A549 (cell line): ENCODE measurements at regions not wholly inside any gene's neighbourhood (a gene's known extent, or its start where the extent isn't known, plus 50 kb on each side); places are given as distances from the start of the nearest gene placed in this dataset.

Experiments used
- ATAC-seq, 2 experiments: fragments of 200-7000 bp in 1 of 2; fragments of >200 bp in 1 of 2; cut with Nextera tagmentation in 1 of 2; cut with Tn5 transposase in 1 of 2; 3 replicates each; pipeline versions ENCODE4 v1.8.0 to v1.9.1; 2018 to 2020; ENCODE audit warnings: mild to moderate bottlenecking in 1 of 2, moderate library complexity in 1 of 2
- CTCF ChIA-PET: fragments of 300-600 bp; sonication (Branson Sonifier 250); formaldehyde crosslinking; extraction: SDS; loops from one replicate; lab custom pipeline; 2021; ENCODE audit warnings: antibody characterized with exemption, inconsistent platforms; lab: Yijun Ruan, JAX
- POLR2A ChIA-PET: fragments of 350-600 bp; formaldehyde crosslinking; extraction: SDS; loops from one replicate; lab custom pipeline; 2021; ENCODE audit warnings: antibody characterized with exemption, inconsistent platforms; lab: Yijun Ruan, JAX
- DNase-seq, 2 experiments: peaks; one replicate each; pipeline versions ENCODE4 v3.0.0 to v3.0.0-alpha.2; 2011 to 2016; ENCODE audit warnings: low read depth in 1 of 2, low spot score in 1 of 2
- FAIRE-seq: peaks from 2 replicates; lab custom pipeline; 2011; peaks lifted over from hg19 to GRCh38; lab: Jason Lieb, UNC
- H3K27ac ChIP-seq, 2 experiments: fragments of >200 bp; sonication (Bioruptor Twin); formaldehyde crosslinking; 3 replicates each; pipeline ENCODE4 v1.5.1; 2016 to 2017
- H3K4me1 ChIP-seq: fragments of >200 bp; sonication (Bioruptor Twin); formaldehyde crosslinking; 3 replicates; pipeline ENCODE4 v1.6.1; 2016
- H3K4me2 ChIP-seq: fragments of >200 bp; sonication (Bioruptor Twin); formaldehyde crosslinking; 3 replicates; pipeline ENCODE4 v1.6.1; 2016
- H3K4me3 ChIP-seq: fragments of >200 bp; sonication (Bioruptor Twin); formaldehyde crosslinking; 3 replicates; pipeline ENCODE4 v1.5.1; 2016
- H3K9me3 ChIP-seq: fragments of >200 bp; sonication (Bioruptor Twin); formaldehyde crosslinking; 3 replicates; pipeline ENCODE4 v1.6.1; 2016
- CBX8 ChIP-seq: fragments of 200-600 bp; sonication (generic); IDR thresholded peaks from 2 replicates; pipeline ENCODE4 v1.6.1; 2016
- CEBPB ChIP-seq, 2 experiments: fragments of >200 bp in 1 of 2; sonication (Bioruptor Twin) in 1 of 2; formaldehyde crosslinking in 1 of 2; IDR thresholded peaks; 2 replicates each; pipeline ENCODE4 v1.6.1; 2012 to 2016
- CHD2 ChIP-seq: fragments of 150-350 bp; IDR thresholded peaks from 2 replicates; pipeline ENCODE4 v1.6.1; 2014; ENCODE audit warnings: low read length; ENCODE audit not compliant: partially characterized antibody
- CTCF ChIP-seq: fragments of >200 bp; sonication (Bioruptor Twin); formaldehyde crosslinking; IDR thresholded peaks from 3 replicates; pipeline ENCODE4 v1.5.1; 2016
- EHMT2 ChIP-seq: fragments of 200-600 bp; sonication (generic); IDR thresholded peaks from 2 replicates; pipeline ENCODE4 v1.6.1; 2016; ENCODE audit warnings: antibody characterized with exemption, low read depth, mild to moderate bottlenecking, moderate library complexity
- ELK1 ChIP-seq: fragments of 150-350 bp; IDR thresholded peaks from 2 replicates; pipeline ENCODE4 v1.6.1; 2014; ENCODE audit warnings: low read depth, mild to moderate bottlenecking, low read length
- HDAC2 ChIP-seq: fragments of 200-600 bp; sonication (generic); IDR thresholded peaks from 2 replicates; pipeline ENCODE4 v1.6.1; 2016
- HES2 ChIP-seq: fragments of >200 bp; sonication (Bioruptor Twin); formaldehyde crosslinking; IDR thresholded peaks from 2 replicates; pipeline ENCODE4 v1.6.1; 2016
- HOXA7 ChIP-seq: fragments of 250-450 bp; sonication (Bioruptor Pico); IDR thresholded peaks from 2 replicates; pipeline ENCODE4 v1.5.0; 2020; ENCODE audit warnings: mild to moderate bottlenecking, moderate library complexity
- HOXB5 ChIP-seq: fragments of 250-450 bp; sonication (Bioruptor Pico); IDR thresholded peaks from 2 replicates; pipeline ENCODE4 v1.5.0; 2020; ENCODE audit warnings: mild to moderate bottlenecking, moderate library complexity
- JUNB ChIP-seq: fragments of >200 bp; sonication (Bioruptor Twin); formaldehyde crosslinking; IDR thresholded peaks from 2 replicates; pipeline ENCODE4 v1.6.1; 2016
- KDM5A ChIP-seq: fragments of 200-600 bp; sonication (generic); IDR thresholded peaks from 2 replicates; pipeline ENCODE4 v1.6.1; 2016; ENCODE audit warnings: antibody characterized with exemption, mild to moderate bottlenecking
- MAFK ChIP-seq: fragments of 450-650 bp; IDR thresholded peaks from 2 replicates; pipeline ENCODE4 v1.6.1; 2014; ENCODE audit not compliant: partially characterized antibody
- MYC ChIP-seq: IDR thresholded peaks from 2 replicates; pipeline ENCODE4 v1.6.1; 2012; ENCODE audit warnings: mild to moderate bottlenecking, inconsistent platforms, low read length, improper control_type of control experiment, borderline replicate concordance
- PBX3 ChIP-seq: IDR thresholded peaks from 2 replicates; pipeline ENCODE4 v1.6.1; 2012
- PHF8 ChIP-seq: fragments of 200-600 bp; sonication (generic); IDR thresholded peaks from 2 replicates; pipeline ENCODE4 v1.6.1; 2016; ENCODE audit warnings: low read depth, mild to moderate bottlenecking, antibody characterized with exemption, moderate library complexity, borderline replicate concordance
- RARB ChIP-seq: fragments of 250-450 bp; sonication (Bioruptor Pico); IDR thresholded peaks from 2 replicates; pipeline ENCODE4 v1.8.0; 2021; ENCODE audit warnings: mild to moderate bottlenecking, moderate library complexity
- REST ChIP-seq: fragments of 200-600 bp; sonication (generic); IDR thresholded peaks from 2 replicates; pipeline ENCODE4 v1.6.1; 2016; ENCODE audit warnings: antibody characterized with exemption, mild to moderate bottlenecking, moderate library complexity
- SMC3 ChIP-seq: fragments of >200 bp; sonication (Bioruptor Twin); formaldehyde crosslinking; IDR thresholded peaks from 3 replicates; pipeline ENCODE4 v1.6.1; 2018; ENCODE audit warnings: inconsistent platforms
- ZFP36 ChIP-seq: fragments of 450-650 bp; IDR thresholded peaks from 2 replicates; pipeline ENCODE4 v1.6.1; 2014; ENCODE audit warnings: borderline replicate concordance; ENCODE audit not compliant: partially characterized antibody
- WGBS: methylation state at CpG from one replicate; pipeline ENCODE4 v1.1.6; 2017; ENCODE audit errors: missing lambda C conversion rate; 5-methylcytosine and 5-hydroxymethylcytosine counted together
- TF ChIP-seq, protein P1 (sequence below): IDR thresholded peaks from 2 replicates; pipeline ENCODE4 v1.6.1; 2012
- TF ChIP-seq, protein P2 (sequence below): fragments of 450-650 bp; IDR thresholded peaks from 2 replicates; pipeline ENCODE4 v1.6.1; 2014; ENCODE audit warnings: antibody characterized with exemption

- DNase-seq = no peak
- TF ChIP-seq, protein P1, sequence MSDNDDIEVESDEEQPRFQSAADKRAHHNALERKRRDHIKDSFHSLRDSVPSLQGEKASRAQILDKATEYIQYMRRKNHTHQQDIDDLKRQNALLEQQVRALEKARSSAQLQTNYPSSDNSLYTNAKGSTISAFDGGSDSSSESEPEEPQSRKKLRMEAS = no peak
- TF ChIP-seq ZFP36 = no peak
- H3K4me3 ChIP-seq = no peak overlapping the region
- CTCF ChIA-PET = no interaction called here
- H3K27ac ChIP-seq = no peak overlapping the region
- peaks cover 25% of the 10 kb centered on the region; the same call in 2 of the 3 replicates for H3K4me1 ChIP-seq
- no peaks in the 10 kb centered on the region for H3K9me3 ChIP-seq
- no peak for ATAC-seq
- FAIRE-seq = no peak
- H3K4me2 ChIP-seq = no peak overlapping the region
- POLR2A ChIA-PET = interaction anchor here (0.6 kb wide), 1 partner anchor 11 kb away, joined by 3 read pairs; no protein-coding TSS in a partner anchor
Measured at GRCh38 chr13:80009760-80010159, 331.2 kb downstream of the SPRY2 start.

DNA sequence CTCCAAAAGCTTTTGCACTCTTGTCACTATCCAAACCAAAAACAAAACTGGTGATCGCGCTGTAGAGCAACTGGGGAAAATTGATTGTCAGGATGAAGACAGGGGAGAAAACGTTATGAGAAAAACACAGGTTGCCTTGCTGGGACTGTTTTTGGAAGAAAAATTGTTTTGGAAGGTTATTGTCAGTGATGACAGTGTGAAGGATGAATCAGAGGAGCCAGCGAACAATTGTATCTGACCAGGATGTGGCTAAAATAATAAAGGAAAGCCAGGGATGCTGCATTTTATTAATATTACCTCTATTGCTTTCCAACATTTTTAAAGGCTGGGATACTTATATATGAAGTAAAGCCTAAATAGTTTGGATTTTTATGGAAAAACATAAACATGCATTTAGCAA, 334.0 kb downstream of the SPRY2 start:
- POLR2A ChIA-PET = no interaction called here
- no peaks in the 10 kb centered on the region for H3K9me3 ChIP-seq
- 75% methylated on average over 4 of the region's 4 CpGs for WGBS
- FAIRE-seq (no peak), DNase-seq (no peak), ATAC-seq (no peak)
- no peak overlapping the region for H3K4me3 ChIP-seq
- CTCF ChIA-PET = no interaction called here
- H3K4me1 ChIP-seq = peaks cover 21% of the 10 kb centered on the region; the same call in 2 of the 3 replicates
- no peak overlapping the region for H3K4me2 ChIP-seq
- no peak for TF ChIP-seq CTCF
- no peak for TF ChIP-seq ZFP36
- no peak for TF ChIP-seq MAFK
- no peak for TF ChIP-seq CBX8
- no peak for TF ChIP-seq PHF8
- TF ChIP-seq PBX3 = no peak
- no peak for TF ChIP-seq SMC3
- TF ChIP-seq JUNB = no peak
- no peak for TF ChIP-seq REST
- TF ChIP-seq RARB (CRISPR knock-in tag) = no peak
- TF ChIP-seq CHD2 = no peak
- no peak for TF ChIP-seq MYC
- no peak for TF ChIP-seq CEBPB (IDR thresholded peaks at IDR 0.05)
- no peak for TF ChIP-seq KDM5A
- TF ChIP-seq, protein P2, sequence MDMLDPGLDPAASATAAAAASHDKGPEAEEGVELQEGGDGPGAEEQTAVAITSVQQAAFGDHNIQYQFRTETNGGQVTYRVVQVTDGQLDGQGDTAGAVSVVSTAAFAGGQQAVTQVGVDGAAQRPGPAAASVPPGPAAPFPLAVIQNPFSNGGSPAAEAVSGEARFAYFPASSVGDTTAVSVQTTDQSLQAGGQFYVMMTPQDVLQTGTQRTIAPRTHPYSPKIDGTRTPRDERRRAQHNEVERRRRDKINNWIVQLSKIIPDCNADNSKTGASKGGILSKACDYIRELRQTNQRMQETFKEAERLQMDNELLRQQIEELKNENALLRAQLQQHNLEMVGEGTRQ = no peak
- H3K27ac ChIP-seq = no peak overlapping the region

GRCh38 chr13:80001510-80001842, 339.4 kb downstream of the SPRY2 start:
- Histone ChIP-seq H3K27ac (no peak overlapping the region), H3K9me3 (no peaks in the 10 kb centered on the region), H3K4me3 (no peak overlapping the region), H3K4me1 (no peaks in the 10 kb centered on the region), H3K4me2 (no peak overlapping the region)
- CTCF ChIA-PET = no interaction called here
- POLR2A ChIA-PET = no interaction called here
- no peak for ATAC-seq
- no peak for DNase-seq
- FAIRE-seq = no peak
- no peak for TF ChIP-seq EHMT2
- no peak for TF ChIP-seq PHF8
- TF ChIP-seq HDAC2 = no peak
- TF ChIP-seq HOXA7 (CRISPR knock-in tag) = no peak
- TF ChIP-seq MYC = no peak
- TF ChIP-seq ELK1 = no peak
- TF ChIP-seq CTCF = no peak
- no peak for TF ChIP-seq HOXB5
- TF ChIP-seq HES2 = no peak
- TF ChIP-seq, protein P1 = no peak
